ENCODE measurements at regions not wholly inside any gene's neighbourhood (a gene's known extent, or its start where the extent isn't known, plus 50 kb on each side); places are given as distances from the start of the nearest gene placed in this dataset.

DNA sequence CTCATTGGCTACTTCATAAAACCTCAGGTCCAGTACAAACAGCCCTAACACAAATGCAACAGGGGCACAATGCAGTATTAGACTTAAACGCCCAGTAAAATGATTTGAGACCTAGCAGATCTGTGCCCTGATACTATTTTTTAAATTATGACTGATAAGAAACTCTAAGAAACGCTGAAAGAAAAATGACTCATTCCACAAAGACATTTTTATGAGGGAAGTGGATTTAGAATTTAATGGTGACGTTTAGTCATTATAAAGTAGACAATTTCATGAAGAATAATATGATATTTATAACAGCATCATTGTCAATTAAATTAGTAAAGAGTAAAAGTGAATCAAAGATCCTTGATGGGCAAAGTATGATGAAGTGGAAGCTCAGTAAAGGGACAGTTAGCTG lies 80.4 kb upstream of the DHX40 start:
- DNase-seq (ENCODE audit: low read depth), result no peak
- no peak overlapping the region for H3K4me3 ChIP-seq (ENCODE audit: low read length)
- no peak for TF ChIP-seq CTCF (conservative IDR thresholded peaks at IDR 0.05; ENCODE audit: low read length)

- no peak overlapping the region for H3K4me3 ChIP-seq (ENCODE audit: low read length)
- DNase-seq (ENCODE audit: low read depth), result peak; percentile 13
- TF ChIP-seq CTCF (conservative IDR thresholded peaks at IDR 0.05; ENCODE audit: low read length), result no peak
Observed at GRCh38 chr17:59485946-59486345, 79.5 kb upstream of the DHX40 start.

- DNase-seq (ENCODE audit: low read depth), result peak; percentile 53
- peak overlapping the region; percentile 42 for H3K4me3 ChIP-seq (ENCODE audit: low read length)
- TF ChIP-seq CTCF (conservative IDR thresholded peaks at IDR 0.05; ENCODE audit: low read length), result no peak
Observed at GRCh38 chr17:59487161-59487873, 78.1 kb upstream of the DHX40 start.

GRCh38 chr17:59488805-59489204 lies 76.6 kb upstream of the DHX40 start:
- no peak for DNase-seq (ENCODE audit: low read depth)
- TF ChIP-seq CTCF (conservative IDR thresholded peaks at IDR 0.05; ENCODE audit: low read length), result no peak
- no peak overlapping the region for H3K4me3 ChIP-seq (ENCODE audit: low read length)

- DNase-seq (ENCODE audit: low read depth), result no peak
- H3K4me3 ChIP-seq (ENCODE audit: low read length), result no peak overlapping the region
- no peak for TF ChIP-seq CTCF (conservative IDR thresholded peaks at IDR 0.05; ENCODE audit: low read length)
Observed at GRCh38 chr17:59490216-59490615, 75.2 kb upstream of the DHX40 start.

- H3K4me3 ChIP-seq (ENCODE audit: low read length), result no peak overlapping the region
- TF ChIP-seq CTCF (conservative IDR thresholded peaks at IDR 0.05; ENCODE audit: low read length), result no peak
- peak; percentile 22 for DNase-seq (ENCODE audit: low read depth)
Observed at GRCh38 chr17:59491353-59492090, 73.9 kb upstream of the DHX40 start.

DNA sequence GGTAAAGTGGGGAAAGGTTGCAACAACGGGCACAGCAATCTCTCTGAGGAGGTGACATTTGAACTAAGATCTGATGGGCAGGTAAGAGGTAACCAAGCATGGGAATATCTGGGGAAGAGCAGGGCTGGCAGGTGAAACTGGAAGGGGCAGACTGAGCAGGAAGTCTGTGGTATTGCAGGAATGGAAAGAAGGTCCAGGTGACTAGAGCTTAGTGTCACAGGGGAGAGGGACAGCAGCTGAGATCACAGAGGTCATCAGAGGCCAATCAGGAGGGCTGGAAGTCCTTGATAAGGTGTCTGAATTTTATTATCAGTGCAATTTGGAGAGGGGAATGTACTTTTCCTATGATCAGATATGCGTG lies 73.3 kb upstream of the DHX40 start:
- DNase-seq (ENCODE audit: low read depth), result no peak

More for the DNA sequence above, 73.3 kb upstream of the DHX40 start:
- no peak overlapping the region for H3K4me3 ChIP-seq (ENCODE audit: low read length)
- no peak for TF ChIP-seq CTCF (conservative IDR thresholded peaks at IDR 0.05; ENCODE audit: low read length)
